GM19351 (cell line): ENCODE measurements at regions not wholly inside any gene's neighbourhood (a gene's known extent, or its start where the extent isn't known, plus 50 kb on each side); places are given as distances from the start of the nearest gene placed in this dataset.
"Not testable (repeated sequence)": the region's sequence is repeated elsewhere in the genome, so short reads cannot be mapped to it uniquely, and the experiment has no call there.

Source experiments
- ATAC-seq: cut with Tn5 transposase; IDR thresholded peaks from one replicate; pipeline ENCODE4 v1.9.1; 2021; ENCODE audit warnings: mild to moderate bottlenecking, moderate library complexity; ENCODE audit not compliant: unreplicated experiment

DNA sequence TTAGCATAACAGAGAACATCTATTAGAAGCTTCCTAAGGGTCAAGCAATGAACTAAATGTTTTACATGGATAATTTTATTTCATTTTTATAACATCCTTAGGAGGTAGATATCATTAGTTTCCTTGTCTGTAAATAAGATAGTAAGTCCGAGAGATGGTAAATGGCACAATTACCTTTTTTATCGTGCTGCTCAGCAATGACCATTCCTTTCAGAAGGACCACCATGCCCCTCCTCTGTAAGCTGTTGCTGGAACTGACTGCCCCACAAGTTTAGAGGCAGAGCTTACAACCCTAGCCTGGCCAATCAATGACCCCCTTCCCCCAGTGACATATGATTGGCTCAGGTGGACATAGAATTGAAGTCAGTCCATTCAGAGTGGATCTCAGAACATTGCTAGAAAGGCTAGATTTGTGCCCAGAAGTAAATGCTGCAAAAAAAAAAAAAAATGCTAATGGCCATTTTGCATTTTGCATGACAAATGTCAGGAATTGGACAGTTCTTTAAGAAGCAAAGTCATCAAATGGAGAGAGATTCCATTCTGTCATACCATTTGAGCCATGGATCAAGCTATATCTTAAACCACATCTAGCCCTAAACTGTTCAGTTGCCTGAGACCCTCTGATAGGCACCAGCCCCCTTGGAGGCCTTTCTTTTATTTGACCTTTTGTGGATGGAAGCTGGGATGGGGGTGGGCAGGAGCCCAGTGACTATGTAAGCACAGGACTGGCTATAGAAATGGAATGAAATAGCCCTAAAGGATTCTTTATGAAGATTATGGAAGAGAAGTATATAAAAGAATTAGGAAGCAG, 668.3 kb downstream of the UQCRFS1 start:
- no peak for ATAC-seq

DNA sequence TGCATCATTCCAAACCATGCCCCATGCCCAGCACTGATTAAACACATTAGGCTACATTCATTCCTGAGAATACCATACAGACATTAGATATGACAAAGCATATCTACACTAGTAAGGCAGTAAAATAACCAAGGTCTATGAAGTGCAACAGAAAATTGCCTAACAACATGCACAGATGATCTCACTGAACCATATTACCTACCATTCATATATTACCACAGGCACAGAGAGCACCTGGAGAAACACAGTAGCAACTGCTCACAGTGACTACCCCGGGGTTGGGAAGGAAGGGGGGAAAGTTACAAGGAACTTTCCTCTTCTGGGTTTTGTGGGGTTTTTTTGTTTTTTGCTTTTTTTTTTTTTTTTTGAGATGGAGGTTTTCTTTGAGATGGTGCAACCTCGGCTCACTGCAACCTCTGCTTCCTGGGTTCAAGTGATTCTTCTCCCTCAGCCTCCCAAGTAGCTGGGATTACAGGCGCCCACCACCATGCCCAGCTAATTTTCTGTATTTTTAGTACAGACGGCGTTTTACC, 669.6 kb downstream of the UQCRFS1 start:
- ATAC-seq: no peak

DNA sequence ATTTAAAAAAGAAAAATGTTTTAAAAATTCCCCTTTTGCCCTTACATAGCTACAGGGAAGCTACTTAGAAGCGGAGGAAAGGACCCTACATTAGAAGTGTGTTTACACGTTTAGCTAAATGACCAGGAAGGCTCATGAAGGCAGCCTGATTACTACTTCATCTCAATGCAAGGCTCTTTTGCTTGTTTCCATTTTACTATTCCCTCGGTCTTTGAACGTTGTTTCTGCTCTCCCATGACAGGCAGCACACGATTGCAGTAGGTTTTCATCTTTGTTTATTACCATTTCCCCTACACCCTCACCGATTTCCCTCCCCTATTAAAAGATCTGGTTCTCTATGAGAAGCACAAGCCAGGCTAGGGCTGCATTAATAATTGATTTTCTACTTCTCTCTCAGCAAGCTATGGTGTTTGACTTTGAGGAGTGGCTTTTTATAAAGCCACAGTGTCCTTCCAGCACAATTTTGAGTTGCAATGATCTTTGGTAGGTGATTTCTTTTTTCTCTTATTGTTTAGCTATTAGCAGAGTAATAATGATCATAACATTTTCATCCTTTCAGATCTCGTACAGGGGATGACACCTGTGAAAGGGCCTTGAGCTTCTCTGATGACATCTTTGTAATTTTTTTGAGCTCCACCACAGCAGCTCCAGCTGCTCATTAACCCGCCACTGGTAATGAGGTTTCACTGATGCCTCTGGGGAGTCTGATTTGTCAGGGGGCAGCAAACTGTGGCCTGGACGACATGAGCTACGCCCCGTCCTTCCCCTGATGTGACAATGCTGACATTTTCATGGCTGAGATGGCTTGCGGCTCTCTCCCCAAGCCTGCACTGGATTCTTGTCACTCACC, 670.3 kb downstream of the UQCRFS1 start:
- no peak for ATAC-seq

DNA sequence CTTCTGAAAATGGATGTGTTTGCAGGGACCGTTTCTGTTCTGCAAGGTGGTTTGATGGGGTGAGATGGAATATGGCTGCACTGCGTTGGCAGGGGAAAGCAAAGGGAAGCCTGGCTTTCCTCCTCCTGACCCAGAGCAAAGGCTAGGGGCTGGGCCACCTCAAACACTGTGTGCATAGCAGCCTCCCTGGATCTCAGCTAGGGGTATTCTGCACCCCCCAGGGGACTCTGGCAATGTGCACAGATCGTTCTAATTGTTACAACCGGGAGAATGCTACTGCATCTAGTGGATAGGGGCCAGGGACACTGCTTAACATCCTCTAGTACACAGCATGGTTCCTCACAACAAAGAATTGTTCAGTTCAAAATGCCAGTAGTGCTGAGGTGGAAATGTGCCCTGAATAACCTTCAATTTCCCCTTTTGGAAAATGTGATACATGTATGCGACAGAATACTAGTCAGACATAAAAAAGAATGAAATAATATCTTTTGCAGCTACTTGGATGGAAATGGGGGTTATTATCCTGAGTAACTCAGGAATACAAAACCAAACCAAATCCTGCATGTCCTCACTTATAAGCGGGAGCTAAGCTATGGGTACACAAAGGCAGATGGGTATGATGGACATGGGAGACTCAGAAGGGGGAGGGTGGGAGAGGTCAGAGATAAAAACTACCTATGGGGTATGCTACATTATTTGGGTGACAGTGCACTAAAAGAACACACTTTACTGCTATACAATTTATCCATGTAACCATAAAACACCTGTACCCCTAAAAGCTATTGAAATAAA, 671.2 kb downstream of the UQCRFS1 start:
- no peak for ATAC-seq

DNA sequence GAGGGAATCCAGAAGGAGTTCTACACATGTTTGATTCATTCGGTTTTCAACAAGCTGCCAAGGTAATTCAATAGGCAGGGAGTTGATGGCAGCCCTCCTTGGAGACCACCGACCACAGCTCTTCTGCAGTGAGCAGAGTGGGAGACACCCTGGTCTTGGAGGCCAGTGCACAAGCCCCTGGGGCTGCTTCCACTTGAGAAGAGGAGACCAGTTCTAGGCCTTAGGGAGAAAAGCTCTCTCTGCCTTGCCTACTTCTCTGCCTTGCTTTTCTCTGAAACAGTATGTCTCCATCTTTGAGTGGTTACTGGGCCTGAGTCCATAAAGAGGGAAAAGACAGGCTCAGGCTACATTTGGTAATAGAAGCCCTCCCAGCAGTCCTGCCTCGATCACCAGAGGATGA, 671.9 kb downstream of the UQCRFS1 start:
- ATAC-seq: no peak

DNA sequence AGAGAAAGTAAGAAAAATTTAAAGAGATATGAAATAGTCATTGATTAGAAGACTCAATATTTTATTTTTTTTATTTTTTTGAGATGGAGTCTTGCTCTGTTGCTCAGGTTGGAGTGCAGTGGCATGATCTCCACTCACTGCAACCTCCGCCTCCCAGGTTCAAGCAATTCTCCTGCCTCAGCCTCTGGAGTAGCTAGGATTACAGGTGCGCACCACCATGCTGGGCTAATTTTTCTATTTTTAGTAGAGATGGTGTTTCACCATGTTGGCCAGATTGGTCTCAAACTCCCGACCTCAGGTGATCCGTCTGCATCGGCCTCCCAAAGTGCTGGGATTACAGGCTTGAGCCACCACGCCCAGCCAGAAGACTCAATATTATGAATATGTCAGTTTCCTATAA, 672.6 kb downstream of the UQCRFS1 start:
- not testable (repeated sequence) for ATAC-seq

DNA sequence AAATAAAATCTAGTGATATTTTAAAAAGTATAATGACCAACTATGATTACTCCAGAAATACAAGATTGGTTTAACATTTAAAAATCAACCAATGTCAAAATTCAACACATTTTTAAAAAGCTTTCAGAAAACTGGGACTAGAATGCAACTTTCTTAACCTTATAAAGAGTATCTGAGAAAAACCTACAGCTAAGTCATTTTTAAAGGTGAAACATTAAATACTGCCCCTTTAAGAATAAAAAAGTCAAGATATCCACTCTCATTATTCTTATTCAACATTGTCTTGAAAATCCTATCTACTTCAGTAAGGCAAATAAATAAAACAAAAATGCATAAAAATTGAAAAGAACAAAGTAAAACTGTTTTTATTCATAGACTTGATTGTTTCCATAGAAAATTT, 673.2 kb downstream of the UQCRFS1 start:
- ATAC-seq: no peak

DNA sequence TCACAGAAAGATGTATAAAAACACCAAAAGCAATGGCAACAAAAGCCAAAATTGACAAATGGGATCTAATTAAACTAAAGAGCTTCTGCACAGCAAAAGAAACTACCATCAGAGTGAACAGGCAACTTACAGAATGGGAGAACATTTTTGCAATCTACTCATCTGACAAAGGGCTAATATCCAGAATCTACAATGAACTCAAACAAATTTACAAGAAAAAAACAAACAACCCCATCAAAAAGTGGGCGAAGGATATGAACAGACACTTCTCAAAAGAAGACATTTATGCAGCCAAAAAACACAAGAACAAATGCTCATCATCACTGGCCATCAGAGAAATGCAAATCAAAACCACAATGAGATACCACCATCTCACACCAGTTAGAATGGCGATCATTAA, 674.4 kb downstream of the UQCRFS1 start:
- not testable (repeated sequence) for ATAC-seq

DNA sequence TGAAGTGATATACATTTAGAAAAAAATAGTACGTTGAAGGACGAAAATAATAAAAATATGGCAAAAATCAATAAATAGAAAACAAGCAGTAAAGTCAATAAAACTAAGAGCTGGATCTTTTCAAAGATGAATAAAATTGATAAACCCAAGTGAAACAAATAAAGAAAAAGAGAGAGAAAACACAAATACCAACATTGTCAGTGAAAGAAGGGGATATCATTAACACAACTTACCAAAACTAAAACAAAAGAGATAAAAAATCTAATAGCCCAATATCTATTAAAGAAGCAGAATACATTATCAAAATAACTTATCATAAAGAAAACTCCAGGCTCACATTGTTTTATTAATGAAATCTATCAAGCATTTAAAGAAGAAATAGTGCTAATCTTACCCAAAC, 675.1 kb downstream of the UQCRFS1 start:
- ATAC-seq: no peak

DNA sequence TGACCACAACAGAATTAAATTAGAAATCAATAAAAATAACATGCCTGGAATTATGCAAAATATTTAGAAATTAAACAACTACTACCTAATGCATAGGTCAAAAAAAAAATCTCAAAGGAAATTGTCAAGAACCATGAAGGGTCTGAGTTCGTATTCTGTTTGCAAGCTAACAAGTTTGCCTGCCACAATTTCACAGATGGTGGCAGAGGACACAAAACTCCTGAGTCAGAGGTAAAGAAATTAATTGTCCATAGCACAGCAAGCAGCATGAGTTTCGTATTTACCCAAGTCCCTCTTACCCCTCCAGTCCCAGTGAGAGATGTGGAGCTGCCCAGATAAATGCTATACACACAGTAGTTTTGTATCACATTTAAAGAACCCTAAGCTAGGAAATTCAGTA, 675.9 kb downstream of the UQCRFS1 start:
- no peak for ATAC-seq

DNA sequence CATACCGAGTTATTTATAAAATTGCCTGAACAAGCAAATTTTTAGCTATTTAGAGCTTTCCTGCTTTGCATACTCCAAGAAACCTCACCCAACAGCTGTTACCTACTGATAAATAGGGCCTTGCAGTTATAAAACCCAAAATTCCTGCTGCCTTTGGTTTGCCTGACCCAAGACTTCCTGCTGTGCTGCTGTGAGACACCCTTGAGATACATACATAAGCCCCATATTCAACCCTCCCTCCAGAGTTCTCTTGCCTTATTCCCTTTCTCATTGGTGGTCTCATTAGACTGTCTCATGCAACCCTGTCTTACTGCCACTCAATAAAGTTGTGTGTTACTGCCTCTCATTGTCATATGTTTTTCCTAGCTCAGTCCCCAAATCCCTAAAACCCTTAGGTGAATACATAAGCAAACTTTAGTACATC, 677.6 kb downstream of the UQCRFS1 start:
- no peak for ATAC-seq

DNA sequence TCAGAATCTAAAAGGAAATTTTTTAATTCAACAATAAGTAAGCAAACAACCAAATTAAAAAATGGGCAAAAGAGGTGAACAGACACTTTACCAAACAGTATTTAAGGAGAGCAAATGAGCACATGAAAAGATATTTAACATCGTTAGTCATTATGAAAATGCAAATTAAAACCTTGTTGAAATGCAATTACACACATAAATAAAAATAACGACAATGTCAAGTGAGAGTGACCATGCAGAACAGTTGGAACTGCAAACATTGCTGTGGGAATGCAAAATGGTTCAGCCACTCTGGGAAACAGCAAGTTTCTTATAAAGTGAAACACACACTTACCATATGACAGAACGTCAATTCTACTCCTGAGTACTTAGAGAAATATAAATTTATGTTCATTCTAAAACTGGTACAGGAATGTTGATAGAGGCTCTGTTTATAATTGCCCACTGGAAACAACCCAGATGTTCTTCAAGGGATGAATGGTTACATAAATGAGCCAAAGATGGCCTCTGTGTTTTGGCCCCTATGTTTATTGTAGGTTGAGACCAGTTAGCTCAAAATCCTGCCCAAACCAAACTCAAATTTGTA, 678.1 kb downstream of the UQCRFS1 start:
- ATAC-seq: no peak

DNA sequence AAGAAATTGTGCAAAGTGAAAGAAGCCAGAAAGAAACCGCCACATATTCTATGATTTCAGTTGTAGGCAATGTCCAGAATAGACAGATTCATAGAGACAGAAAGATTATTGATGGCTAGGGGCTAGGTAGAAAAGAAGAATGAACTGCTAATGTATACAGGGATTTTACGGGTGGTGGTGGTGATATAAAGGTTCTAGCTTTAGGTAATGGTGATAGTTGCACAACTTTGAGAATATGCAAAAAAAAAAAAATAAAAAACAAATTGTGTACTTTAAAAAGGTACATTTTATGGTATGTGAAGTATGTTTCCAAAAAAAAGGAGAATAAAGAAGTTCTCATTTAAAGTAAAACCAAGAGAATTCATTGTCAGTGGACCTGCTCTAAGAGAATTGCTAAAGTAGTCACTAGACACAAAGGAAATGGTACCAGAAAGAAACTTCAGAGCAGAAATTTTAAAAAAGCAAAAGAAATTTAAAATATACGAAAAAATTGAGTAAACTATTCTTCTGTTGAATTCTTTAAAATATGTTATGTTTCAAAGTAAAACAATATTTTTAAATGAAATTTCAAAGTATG, 680.1 kb downstream of the UQCRFS1 start:
- no peak for ATAC-seq

DNA sequence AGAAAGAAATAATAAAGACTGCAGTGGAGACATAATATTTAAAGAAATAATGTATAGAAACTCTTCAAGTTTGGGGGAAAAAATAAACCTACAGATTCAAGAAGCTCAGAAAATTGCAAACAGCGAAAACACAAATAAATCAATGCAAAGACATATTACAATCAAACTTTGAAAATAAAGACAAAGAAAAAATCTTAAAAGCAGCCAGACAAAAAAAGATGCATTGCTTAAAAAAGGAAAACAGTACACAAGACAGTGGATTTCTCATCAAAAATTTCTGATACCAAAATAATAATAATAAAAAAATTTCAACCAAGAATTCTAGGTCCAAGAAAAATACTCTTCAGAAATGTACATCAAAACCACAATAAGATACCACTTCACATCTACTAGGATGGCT, 681.0 kb downstream of the UQCRFS1 start:
- no peak for ATAC-seq

DNA sequence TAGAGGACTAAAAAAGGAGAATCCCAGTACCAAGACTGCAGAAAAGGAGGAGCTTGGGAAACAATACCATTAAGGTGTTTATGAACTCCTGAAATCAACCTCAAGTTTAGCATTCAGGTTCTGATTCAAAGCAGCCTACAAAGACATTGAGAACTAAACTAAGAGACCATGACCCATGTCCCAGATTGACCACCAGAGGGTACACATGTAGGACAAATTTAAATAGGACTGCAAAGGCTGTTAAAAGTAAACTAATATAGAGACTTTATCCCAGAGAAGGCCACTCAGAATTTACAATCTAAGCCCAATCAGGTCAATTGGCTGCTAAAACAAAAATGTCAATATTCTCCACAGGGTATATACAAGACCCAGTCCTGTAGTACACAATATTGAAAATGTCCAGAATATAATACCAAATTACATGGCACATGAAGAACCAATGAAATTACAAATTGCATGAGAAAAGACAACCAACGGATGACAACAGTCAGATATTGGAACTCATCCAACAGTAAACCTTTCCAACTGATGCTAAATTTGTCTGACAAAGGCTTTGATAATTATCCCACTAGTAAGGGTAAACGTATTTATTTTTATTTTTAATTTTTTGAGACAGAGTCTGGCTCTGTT, 682.4 kb downstream of the UQCRFS1 start:
- no peak for ATAC-seq

DNA sequence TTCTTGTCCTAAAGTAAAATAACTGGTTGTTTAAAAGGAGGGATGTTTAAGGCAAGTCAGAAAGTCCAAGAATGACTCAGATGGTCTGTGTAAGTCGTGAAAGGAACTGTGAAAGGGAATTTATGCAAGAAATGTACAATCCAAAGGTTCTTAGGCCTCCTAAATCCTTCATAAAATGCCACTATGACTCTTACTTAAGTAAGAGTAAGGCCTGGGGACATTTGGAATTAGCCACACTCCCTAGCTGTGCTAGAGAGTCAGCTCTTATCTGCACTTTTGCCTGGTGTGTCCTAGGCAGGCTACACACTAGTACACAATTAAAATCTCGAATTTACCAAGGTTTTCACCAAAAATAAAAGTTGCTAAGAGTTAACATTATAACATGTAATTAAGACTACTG, 686.9 kb downstream of the UQCRFS1 start:
- ATAC-seq: no peak

DNA sequence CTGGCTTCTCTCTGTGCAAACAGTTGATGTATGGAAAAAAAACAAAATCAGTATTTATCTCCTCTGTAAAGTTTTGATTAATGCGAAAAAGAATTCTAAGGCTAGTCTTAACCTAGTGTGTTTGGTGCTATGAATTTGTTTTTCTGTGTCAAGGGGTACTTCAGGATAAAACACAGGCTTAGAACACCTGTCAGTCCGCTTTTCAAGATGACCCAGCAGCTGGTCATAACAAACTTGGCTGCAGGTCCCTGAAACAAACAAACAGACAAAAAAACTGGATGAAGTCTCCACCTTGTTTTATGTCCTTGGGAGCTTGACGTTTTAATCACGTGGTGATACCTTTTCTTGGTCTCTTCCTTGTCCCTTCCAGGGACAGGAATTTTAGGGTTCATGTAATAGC, 689.3 kb downstream of the UQCRFS1 start:
- ATAC-seq: no peak

DNA sequence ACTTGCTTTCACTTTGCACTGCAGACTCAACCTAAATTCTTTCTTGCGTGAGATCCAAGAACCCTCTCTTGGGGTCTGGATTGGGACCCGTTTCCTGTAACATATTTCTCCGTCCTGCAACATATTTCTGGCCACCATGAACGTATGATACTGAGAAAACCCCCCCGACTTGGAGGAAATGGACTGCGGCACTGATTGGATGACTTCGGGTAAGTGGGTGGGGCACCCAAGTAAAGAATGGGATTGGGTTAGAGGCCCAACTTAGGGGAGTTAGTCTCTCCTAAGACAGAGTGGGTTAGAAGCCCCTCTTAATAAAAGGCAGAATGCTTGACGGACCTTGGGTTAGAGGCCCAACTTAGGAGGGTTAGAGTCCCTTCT, 690.4 kb downstream of the UQCRFS1 start:
- ATAC-seq: no peak

DNA sequence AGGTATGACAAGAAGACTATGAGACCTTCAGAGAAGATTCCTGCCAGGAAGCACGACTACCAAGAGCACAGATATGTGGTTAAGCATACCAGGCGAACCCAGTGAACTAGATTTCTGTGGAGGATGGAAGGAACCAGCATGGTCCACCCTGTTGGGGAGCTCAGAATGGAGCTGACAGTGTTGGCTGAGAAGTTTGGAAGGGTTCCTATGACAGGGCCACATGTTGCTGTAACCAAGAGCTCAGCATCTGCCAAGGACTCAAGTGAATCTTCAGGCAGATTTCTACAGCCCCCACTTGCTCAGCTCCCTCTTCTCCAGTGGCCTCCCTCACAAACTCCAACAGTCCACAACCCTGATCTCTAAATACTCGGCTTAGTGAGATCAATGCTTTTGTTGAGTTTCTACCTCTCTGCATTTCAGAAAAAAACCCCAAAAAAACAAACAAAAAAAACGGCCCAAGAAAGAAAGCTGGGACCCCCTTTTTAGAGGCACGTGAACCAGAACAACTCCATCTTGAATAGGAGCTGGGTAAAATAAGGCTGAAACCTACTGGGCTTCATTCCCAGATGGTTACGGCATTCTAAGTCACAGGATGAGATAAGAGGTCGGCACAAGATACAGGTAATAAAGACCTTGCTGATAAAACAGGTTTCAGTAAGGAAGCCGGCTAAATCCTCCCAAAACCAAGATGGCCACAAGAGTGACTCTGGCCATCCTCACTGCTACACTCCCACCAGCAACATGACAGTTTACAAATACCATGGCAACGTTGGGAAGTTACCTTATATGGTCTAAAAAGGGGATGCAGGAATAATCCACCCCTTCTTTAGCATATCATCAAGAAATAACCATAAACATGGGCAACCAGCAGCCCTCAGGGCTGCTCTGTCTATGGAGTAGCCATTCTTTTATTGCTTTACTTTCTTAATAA, 691.1 kb downstream of the UQCRFS1 start:
- no peak for ATAC-seq
